ENCODE measurements at regions not wholly inside any gene's neighbourhood (a gene's known extent, or its start where the extent isn't known, plus 50 kb on each side); places are given as distances from the start of the nearest gene placed in this dataset.

DNA sequence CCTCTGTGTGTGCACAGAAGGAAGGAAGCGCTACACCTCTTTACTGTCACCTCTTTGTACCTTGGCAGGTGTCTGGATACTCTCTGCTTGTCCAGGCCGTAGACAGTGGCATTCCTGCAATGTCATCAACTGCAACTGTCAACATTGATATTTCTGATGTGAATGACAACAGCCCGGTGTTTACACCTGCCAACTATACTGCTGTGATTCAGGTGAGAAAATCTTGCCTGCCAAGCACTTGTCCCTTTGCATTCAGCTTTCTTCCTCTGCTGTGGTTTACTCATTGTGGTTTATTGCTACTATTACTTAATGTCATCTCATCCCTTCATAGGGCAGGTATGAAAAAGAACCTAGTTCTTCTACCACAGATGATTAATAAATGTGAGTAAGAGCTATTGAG lies 131.9 kb upstream of the MTNR1B start:
- Histone ChIP-seq H3K4me1 (ENCODE audit: control insufficient read depth, insufficient read depth, low read length, unreplicated experiment) (no peaks in the 10 kb centered on the region), H2AFZ (ENCODE audit: low read length, unreplicated experiment) (no peak overlapping the region), H3K27ac (ENCODE audit: low read depth, low read length) (no peak overlapping the region), H3K79me2 (ENCODE audit: control insufficient read depth, insufficient read depth, low read length, unreplicated experiment) (no peaks in the 10 kb centered on the region), H3K36me3 (ENCODE audit: insufficient read depth, low read length) (no peaks in the 10 kb centered on the region), H3K27me3 (ENCODE audit: insufficient read depth, low read length) (no peaks in the 10 kb centered on the region), H3K4me3 (ENCODE audit: low read depth, low read length) (no peak overlapping the region)

DNA sequence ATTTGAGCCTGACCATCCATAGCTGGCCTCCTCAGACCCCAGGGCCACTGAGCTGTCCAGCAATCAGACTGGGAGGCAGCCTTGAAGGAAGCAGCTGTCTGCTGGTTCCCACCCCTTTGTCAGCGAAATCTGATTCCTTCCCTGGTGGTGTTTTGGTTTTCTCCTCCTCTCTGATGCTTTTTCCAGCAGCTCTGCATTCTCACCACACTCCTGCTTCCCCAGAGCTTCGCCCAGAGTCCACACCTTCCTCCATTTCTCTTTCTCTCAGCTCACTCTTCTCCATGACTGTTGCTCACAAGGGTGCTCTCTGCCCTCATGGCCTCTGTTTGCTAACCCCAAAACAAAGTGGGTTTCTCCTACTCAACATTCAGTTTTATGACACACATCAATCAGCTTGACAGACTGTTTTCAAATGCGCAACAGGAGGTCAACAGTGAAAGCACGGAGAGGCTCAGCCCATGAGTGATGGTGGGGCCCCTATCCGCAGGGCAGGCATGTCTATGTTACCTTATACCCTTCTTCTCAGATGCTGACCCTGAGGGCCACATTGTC lies 130.6 kb upstream of the MTNR1B start:
- Histone ChIP-seq H3K27ac (ENCODE audit: low read depth, low read length) (no peak overlapping the region), H2AFZ (ENCODE audit: low read length, unreplicated experiment) (no peak overlapping the region)

DNA sequence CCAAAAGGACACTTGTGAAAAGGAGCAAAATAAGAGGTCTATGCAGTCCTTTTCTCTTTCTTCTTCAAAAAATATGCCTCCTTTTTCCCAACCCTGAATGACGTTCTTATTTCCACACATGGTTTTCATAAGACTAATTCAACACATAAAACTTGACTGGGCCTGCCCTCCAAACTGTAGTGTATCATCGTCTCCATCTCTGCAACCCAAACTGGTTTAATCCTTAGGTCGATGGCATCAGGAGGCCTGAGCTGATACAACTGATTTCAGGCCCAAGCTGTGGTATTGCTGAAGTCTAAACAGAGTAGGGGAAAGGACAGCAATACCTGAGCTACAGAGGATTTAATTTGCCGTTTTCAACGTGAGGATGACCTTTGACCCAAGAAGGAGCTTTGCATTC lies 130.0 kb upstream of the MTNR1B start:
- H3K4me1 ChIP-seq (ENCODE audit: control insufficient read depth, insufficient read depth, low read length, unreplicated experiment), result no peaks in the 10 kb centered on the region
- H3K27me3 ChIP-seq (ENCODE audit: insufficient read depth, low read length), result no peaks in the 10 kb centered on the region
- no peak overlapping the region for H3K4me3 ChIP-seq (ENCODE audit: low read depth, low read length)
- H3K79me2 ChIP-seq (ENCODE audit: control insufficient read depth, insufficient read depth, low read length, unreplicated experiment), result no peaks in the 10 kb centered on the region
- no peaks in the 10 kb centered on the region for H3K36me3 ChIP-seq (ENCODE audit: insufficient read depth, low read length)
- no peak overlapping the region for H2AFZ ChIP-seq (ENCODE audit: low read length, unreplicated experiment)
- H3K27ac ChIP-seq (ENCODE audit: low read depth, low read length), result no peak overlapping the region

More for the DNA sequence above, 130.6 kb upstream of the MTNR1B start:
- Histone ChIP-seq H3K4me3 (ENCODE audit: low read depth, low read length) (no peak overlapping the region), H3K36me3 (ENCODE audit: insufficient read depth, low read length) (no peaks in the 10 kb centered on the region), H3K4me1 (ENCODE audit: control insufficient read depth, insufficient read depth, low read length, unreplicated experiment) (no peaks in the 10 kb centered on the region), H3K79me2 (ENCODE audit: control insufficient read depth, insufficient read depth, low read length, unreplicated experiment) (no peaks in the 10 kb centered on the region), H3K27me3 (ENCODE audit: insufficient read depth, low read length) (no peaks in the 10 kb centered on the region)

DNA sequence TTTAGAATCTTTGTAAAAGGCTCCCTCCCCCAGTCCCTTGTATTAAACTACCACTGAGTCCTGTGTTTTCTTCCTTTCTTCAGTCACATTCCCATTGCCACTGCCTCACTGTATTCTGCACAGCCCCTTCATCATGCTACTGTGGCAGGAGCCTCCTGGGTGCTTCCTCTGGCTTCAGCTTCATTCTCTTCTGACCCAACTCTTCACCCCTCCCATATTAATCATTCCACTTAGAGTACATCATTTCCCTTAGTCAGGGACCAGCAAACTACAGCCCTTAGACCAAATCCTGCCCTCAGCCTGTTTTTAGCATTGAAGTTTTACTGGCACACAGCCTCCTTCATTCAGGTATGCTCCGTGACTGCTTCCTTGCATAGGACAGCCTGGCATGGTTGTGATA lies 127.7 kb upstream of the MTNR1B start:
- Histone ChIP-seq H3K4me1 (ENCODE audit: control insufficient read depth, insufficient read depth, low read length, unreplicated experiment) (no peaks in the 10 kb centered on the region), H2AFZ (ENCODE audit: low read length, unreplicated experiment) (no peak overlapping the region), H3K36me3 (ENCODE audit: insufficient read depth, low read length) (no peaks in the 10 kb centered on the region), H3K79me2 (ENCODE audit: control insufficient read depth, insufficient read depth, low read length, unreplicated experiment) (no peaks in the 10 kb centered on the region), H3K27ac (ENCODE audit: low read depth, low read length) (no peak overlapping the region), H3K4me3 (ENCODE audit: low read depth, low read length) (no peak overlapping the region), H3K27me3 (ENCODE audit: insufficient read depth, low read length) (no peaks in the 10 kb centered on the region)

DNA sequence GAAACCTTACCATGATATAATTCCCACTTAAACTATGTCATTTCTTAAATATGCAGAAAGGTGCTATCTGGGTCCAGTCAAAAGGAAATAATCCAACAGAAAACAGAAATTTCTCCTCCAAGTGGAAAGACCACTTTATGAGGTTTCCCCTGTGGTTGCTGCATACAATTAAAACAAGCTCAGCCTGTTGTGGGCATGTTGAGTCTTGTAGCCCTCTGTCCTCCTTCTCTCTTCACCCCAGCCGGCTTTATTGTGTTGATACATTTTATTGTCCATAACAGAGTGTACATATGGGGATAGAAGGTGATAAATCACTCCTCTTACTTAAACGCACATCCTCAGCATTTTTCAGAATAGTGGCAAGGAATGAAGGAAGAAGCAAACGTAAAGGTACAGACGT lies 126.0 kb upstream of the MTNR1B start:
- no peak overlapping the region for H2AFZ ChIP-seq (ENCODE audit: low read length, unreplicated experiment)
- H3K27ac ChIP-seq (ENCODE audit: low read depth, low read length), result no peak overlapping the region
- H3K4me1 ChIP-seq (ENCODE audit: control insufficient read depth, insufficient read depth, low read length, unreplicated experiment), result no peaks in the 10 kb centered on the region
- no peak overlapping the region for H3K4me3 ChIP-seq (ENCODE audit: low read depth, low read length)
- no peaks in the 10 kb centered on the region for H3K36me3 ChIP-seq (ENCODE audit: insufficient read depth, low read length)
- no peaks in the 10 kb centered on the region for H3K79me2 ChIP-seq (ENCODE audit: control insufficient read depth, insufficient read depth, low read length, unreplicated experiment)
- no peaks in the 10 kb centered on the region for H3K27me3 ChIP-seq (ENCODE audit: insufficient read depth, low read length)

DNA sequence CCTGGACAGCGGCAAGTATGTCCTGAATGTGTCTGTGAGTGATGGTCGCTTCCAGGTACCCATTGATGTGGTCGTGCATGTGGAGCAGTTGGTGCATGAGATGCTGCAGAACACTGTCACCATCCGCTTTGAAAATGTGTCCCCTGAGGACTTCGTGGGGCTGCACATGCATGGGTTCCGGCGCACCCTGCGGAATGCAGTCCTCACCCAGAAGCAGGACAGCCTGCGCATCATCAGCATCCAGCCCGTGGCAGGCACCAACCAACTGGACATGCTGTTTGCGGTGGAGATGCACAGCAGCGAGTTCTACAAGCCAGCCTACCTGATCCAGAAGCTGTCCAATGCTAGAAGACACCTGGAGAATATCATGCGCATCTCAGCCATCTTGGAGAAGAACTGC lies 125.3 kb upstream of the MTNR1B start:
- H3K79me2 ChIP-seq (ENCODE audit: control insufficient read depth, insufficient read depth, low read length, unreplicated experiment), result no peaks in the 10 kb centered on the region
- no peak overlapping the region for H3K27ac ChIP-seq (ENCODE audit: low read depth, low read length)
- H3K4me3 ChIP-seq (ENCODE audit: low read depth, low read length), result no peak overlapping the region
- H2AFZ ChIP-seq (ENCODE audit: low read length, unreplicated experiment), result no peak overlapping the region
- no peaks in the 10 kb centered on the region for H3K36me3 ChIP-seq (ENCODE audit: insufficient read depth, low read length)
- H3K27me3 ChIP-seq (ENCODE audit: insufficient read depth, low read length), result no peaks in the 10 kb centered on the region
- no peaks in the 10 kb centered on the region for H3K4me1 ChIP-seq (ENCODE audit: control insufficient read depth, insufficient read depth, low read length, unreplicated experiment)

DNA sequence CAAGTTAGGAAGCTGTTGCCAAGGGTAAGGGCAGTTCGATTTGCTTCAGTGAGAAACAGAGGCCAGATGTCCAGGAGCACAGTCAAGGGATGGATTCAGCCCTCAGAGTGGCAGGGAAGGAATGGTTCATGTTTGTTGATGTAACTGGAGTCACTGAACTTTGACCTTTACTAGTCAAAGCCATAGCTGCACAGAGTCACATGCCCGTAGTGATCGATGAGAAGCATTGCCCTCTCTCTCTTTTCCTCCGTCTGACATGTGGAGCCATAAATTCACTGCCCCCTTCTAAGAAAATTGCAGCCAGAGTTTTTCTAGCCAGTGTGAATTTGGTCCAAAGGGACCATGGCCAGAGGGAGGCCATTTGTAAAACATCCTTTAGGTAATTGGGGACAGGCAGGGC lies 124.1 kb upstream of the MTNR1B start:
- no peaks in the 10 kb centered on the region for H3K36me3 ChIP-seq (ENCODE audit: insufficient read depth, low read length)
- H3K27ac ChIP-seq (ENCODE audit: low read depth, low read length), result no peak overlapping the region
- no peaks in the 10 kb centered on the region for H3K27me3 ChIP-seq (ENCODE audit: insufficient read depth, low read length)
- H3K79me2 ChIP-seq (ENCODE audit: control insufficient read depth, insufficient read depth, low read length, unreplicated experiment), result no peaks in the 10 kb centered on the region
- H3K4me3 ChIP-seq (ENCODE audit: low read depth, low read length), result no peak overlapping the region
- H3K4me1 ChIP-seq (ENCODE audit: control insufficient read depth, insufficient read depth, low read length, unreplicated experiment), result no peaks in the 10 kb centered on the region
- no peak overlapping the region for H2AFZ ChIP-seq (ENCODE audit: low read length, unreplicated experiment)

DNA sequence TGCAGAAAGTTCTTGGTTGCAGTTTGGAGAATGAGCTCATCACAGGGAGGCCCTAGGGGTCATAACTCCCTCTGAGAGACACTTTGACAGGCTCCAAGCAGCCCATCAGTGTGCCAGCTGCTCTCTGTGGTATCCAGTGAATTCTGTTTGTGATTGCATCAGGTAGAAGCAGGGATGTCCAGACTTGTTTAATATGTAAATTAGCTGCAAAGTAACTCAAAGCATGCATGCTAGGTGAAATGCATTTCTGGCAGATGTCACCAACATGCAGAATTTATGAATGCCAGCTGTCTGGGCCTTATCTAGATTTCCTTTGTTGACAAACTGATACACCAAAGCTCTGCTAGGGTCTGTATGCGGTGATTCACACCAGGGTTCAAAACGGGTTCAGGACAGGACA lies 123.6 kb upstream of the MTNR1B start:
- Histone ChIP-seq H2AFZ (ENCODE audit: low read length, unreplicated experiment) (no peak overlapping the region), H3K4me3 (ENCODE audit: low read depth, low read length) (no peak overlapping the region), H3K27ac (ENCODE audit: low read depth, low read length) (no peak overlapping the region), H3K79me2 (ENCODE audit: control insufficient read depth, insufficient read depth, low read length, unreplicated experiment) (no peaks in the 10 kb centered on the region), H3K36me3 (ENCODE audit: insufficient read depth, low read length) (no peaks in the 10 kb centered on the region), H3K27me3 (ENCODE audit: insufficient read depth, low read length) (no peaks in the 10 kb centered on the region), H3K4me1 (ENCODE audit: control insufficient read depth, insufficient read depth, low read length, unreplicated experiment) (no peaks in the 10 kb centered on the region)

DNA sequence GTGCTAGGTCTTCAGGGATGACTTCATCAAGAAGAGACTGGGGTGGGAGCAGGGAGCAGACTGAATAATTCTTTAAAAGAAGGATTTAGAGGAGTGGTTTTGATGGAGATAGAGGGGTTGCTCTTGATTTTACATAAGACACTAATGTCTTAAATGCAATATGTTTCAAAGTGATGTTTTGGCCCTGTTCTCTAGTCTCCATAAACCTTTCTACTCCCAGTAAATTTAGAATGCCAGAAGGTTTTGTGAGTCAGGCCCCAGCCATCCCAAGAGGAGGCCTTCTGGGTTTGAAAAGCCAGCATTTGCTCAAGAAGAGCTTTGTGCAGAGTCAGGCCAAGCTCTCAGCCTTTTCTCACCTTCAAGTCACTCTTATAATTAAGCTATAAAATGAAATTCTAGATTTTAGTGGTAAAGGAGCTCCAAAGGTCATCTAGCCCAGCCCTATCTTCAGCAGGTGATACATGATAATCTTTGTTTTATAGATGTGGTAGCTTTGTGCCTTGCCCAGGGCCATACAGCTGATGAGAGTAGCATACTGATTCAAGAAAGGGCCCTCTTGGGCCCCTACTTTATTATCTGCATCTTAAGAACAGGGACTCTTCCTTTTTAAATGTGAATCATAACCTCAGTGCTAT lies 122.8 kb upstream of the MTNR1B start:
- Histone ChIP-seq H3K27ac (ENCODE audit: low read depth, low read length) (no peak overlapping the region), H3K79me2 (ENCODE audit: control insufficient read depth, insufficient read depth, low read length, unreplicated experiment) (no peaks in the 10 kb centered on the region), H3K27me3 (ENCODE audit: insufficient read depth, low read length) (no peaks in the 10 kb centered on the region), H3K4me3 (ENCODE audit: low read depth, low read length) (no peak overlapping the region), H2AFZ (ENCODE audit: low read length, unreplicated experiment) (no peak overlapping the region), H3K4me1 (ENCODE audit: control insufficient read depth, insufficient read depth, low read length, unreplicated experiment) (no peaks in the 10 kb centered on the region), H3K36me3 (ENCODE audit: insufficient read depth, low read length) (no peaks in the 10 kb centered on the region)

DNA sequence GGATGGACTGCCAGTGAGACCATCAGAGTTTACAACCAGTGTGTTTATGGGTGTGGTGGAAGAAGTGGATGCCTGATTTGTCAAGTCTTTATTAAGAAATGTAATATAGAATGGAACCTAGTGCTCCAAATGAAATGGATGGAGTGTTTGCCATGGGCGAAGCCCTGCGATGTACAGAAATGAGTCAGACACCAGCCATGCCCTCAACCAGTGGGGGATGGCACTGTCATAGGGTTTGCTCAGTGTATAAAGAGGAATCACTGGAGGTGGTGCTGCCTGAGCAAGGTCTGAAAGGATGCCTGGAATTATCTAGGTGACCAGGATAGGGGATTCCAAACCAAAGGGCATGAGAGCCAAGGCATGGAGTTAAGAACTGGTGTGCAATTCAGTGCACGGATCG lies 120.9 kb upstream of the MTNR1B start:
- Histone ChIP-seq H2AFZ (ENCODE audit: low read length, unreplicated experiment) (no peak overlapping the region), H3K36me3 (ENCODE audit: insufficient read depth, low read length) (no peaks in the 10 kb centered on the region), H3K27ac (ENCODE audit: low read depth, low read length) (no peak overlapping the region), H3K4me1 (ENCODE audit: control insufficient read depth, insufficient read depth, low read length, unreplicated experiment) (no peaks in the 10 kb centered on the region), H3K27me3 (ENCODE audit: insufficient read depth, low read length) (no peaks in the 10 kb centered on the region), H3K4me3 (ENCODE audit: low read depth, low read length) (no peak overlapping the region), H3K79me2 (ENCODE audit: control insufficient read depth, insufficient read depth, low read length, unreplicated experiment) (no peaks in the 10 kb centered on the region)

DNA sequence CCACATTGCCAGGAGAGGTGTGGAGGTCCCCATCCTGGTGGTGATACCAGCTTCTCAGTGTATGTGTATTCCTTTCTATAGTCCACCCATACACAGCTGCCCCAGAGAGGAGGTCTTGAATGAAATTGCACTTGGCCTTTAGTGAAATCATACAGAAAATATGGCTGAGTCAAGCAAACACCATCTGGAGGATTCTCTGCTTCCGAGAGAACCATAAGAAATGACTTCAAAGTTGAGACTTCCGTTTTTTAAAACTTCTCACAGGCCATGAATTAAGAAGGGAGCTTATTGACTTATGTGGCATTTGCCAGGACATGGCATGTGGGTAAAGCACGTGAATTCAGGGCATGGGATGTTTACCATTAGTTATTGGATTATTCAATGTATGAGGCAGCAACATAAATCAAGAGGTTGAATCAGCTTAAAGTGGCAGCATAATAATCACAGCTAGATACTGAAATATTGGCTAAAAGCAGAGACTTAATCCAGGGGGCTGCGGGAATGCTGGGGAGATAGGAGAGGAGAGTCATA lies 119.1 kb upstream of the MTNR1B start:
- no peak overlapping the region for H3K4me3 ChIP-seq (ENCODE audit: low read depth, low read length)
- no peak overlapping the region for H2AFZ ChIP-seq (ENCODE audit: low read length, unreplicated experiment)
- no peak overlapping the region for H3K27ac ChIP-seq (ENCODE audit: low read depth, low read length)
- no peaks in the 10 kb centered on the region for H3K36me3 ChIP-seq (ENCODE audit: insufficient read depth, low read length)
- no peaks in the 10 kb centered on the region for H3K27me3 ChIP-seq (ENCODE audit: insufficient read depth, low read length)
- no peaks in the 10 kb centered on the region for H3K4me1 ChIP-seq (ENCODE audit: control insufficient read depth, insufficient read depth, low read length, unreplicated experiment)
- H3K79me2 ChIP-seq (ENCODE audit: control insufficient read depth, insufficient read depth, low read length, unreplicated experiment), result no peaks in the 10 kb centered on the region

Measured in ACC112 (cell line).